Liver (tissue), 8 donors: ENCODE measurements at regions not wholly inside any gene's neighbourhood (a gene's known extent, or its start where the extent isn't known, plus 50 kb on each side); places are given as distances from the start of the nearest gene placed in this dataset.

Experiments used
- DNase-seq: peaks from one replicate; pipeline ENCODE4 v3.0.0-alpha.2; 2017; ENCODE audit warnings: low spot score
- H3K27ac ChIP-seq, 2 donors: one replicate each; pipeline ENCODE4 v1.7.0; 2013; ENCODE audit warnings: inconsistent platforms in 2 of 2, low read length in 2 of 2, control low read depth in 1 of 2, low read depth in 1 of 2, mild to moderate bottlenecking in 1 of 2
- H3K27me3 ChIP-seq, 4 donors: one replicate each; pipeline versions ENCODE4 v1.6.1 to v1.7.0; 2013; ENCODE audit warnings: low read length in 3 of 4, inconsistent platforms in 1 of 4, mild to moderate bottlenecking in 1 of 4, moderate library complexity in 1 of 4; ENCODE audit not compliant: control insufficient read depth in 4 of 4, insufficient read depth in 4 of 4
- H3K36me3 ChIP-seq, 4 donors: one replicate each; pipeline versions ENCODE4 v1.6.1 to v1.7.0; 2013; ENCODE audit warnings: low read length in 3 of 4, mild to moderate bottlenecking in 3 of 4, low read depth in 1 of 4, moderate library complexity in 1 of 4; ENCODE audit not compliant: control insufficient read depth in 4 of 4, insufficient read depth in 3 of 4
- H3K4me1 ChIP-seq, 4 donors: one replicate each; pipeline versions ENCODE4 v1.6.1 to v1.7.0; 2013; ENCODE audit warnings: low read length in 3 of 4, mild to moderate bottlenecking in 3 of 4, moderate library complexity in 1 of 4; ENCODE audit not compliant: control insufficient read depth in 4 of 4, insufficient read depth in 4 of 4
- H3K4me3 ChIP-seq, 3 donors: one replicate each; pipeline versions ENCODE4 v1.6.1 to v1.7.0; 2013; ENCODE audit warnings: low read length in 3 of 3, control low read depth in 1 of 3, low read depth in 1 of 3, mild to moderate bottlenecking in 1 of 3
- H3K9ac ChIP-seq, 2 donors: one replicate each; pipeline ENCODE4 v1.7.0; 2013; ENCODE audit warnings: low read length in 2 of 2, mild to moderate bottlenecking in 2 of 2, moderate library complexity in 2 of 2, control low read depth in 1 of 2, low read depth in 1 of 2
- H3K9me3 ChIP-seq, 4 donors: one replicate each; pipeline versions ENCODE4 v1.6.1 to v1.7.0; 2013; ENCODE audit warnings: low read length in 3 of 4; ENCODE audit not compliant: control insufficient read depth in 4 of 4
- EGR1 ChIP-seq, 2 donors: IDR thresholded peaks; 2 replicates each; pipeline ENCODE4 v1.6.1; 2016 to 2018; ENCODE audit warnings: antibody characterized with exemption in 2 of 2, low read depth in 2 of 2
- FOXA1 ChIP-seq: IDR thresholded peaks from 2 replicates; pipeline ENCODE4 v1.6.1; 2016; ENCODE audit warnings: antibody characterized with exemption
- FOXA2 ChIP-seq: IDR thresholded peaks from 2 replicates; pipeline ENCODE4 v1.6.1; 2016; ENCODE audit warnings: antibody characterized with exemption
- GABPA ChIP-seq, 2 donors: IDR thresholded peaks in 1 of 2; conservative IDR thresholded peaks in 1 of 2; 2 replicates each; pipeline ENCODE4 v1.6.1; 2016; ENCODE audit warnings: antibody characterized with exemption in 2 of 2, mild to moderate bottlenecking in 1 of 2, moderate library complexity in 1 of 2
- HNF4A ChIP-seq, 2 donors: conservative IDR thresholded peaks; 2 replicates each; pipeline ENCODE4 v1.6.1; 2016; ENCODE audit warnings: antibody characterized with exemption in 2 of 2, mild to moderate bottlenecking in 2 of 2
- HNF4G ChIP-seq: IDR thresholded peaks from 2 replicates; pipeline ENCODE4 v1.6.1; 2016; ENCODE audit warnings: antibody characterized with exemption
- JUND ChIP-seq, 2 donors: IDR thresholded peaks; 2 replicates each; pipeline ENCODE4 v1.6.1; 2016; ENCODE audit warnings: antibody characterized with exemption in 2 of 2
- NR2F2 ChIP-seq: IDR thresholded peaks from 2 replicates; pipeline ENCODE4 v1.6.1; 2016; ENCODE audit warnings: antibody characterized with exemption
- RAD21 ChIP-seq, 2 donors: IDR thresholded peaks; 2 replicates each; pipeline ENCODE4 v1.6.1; 2016; ENCODE audit warnings: antibody characterized with exemption in 2 of 2, mild to moderate bottlenecking in 2 of 2
- RXRA ChIP-seq, 2 donors: IDR thresholded peaks; 2 replicates each; pipeline ENCODE4 v1.6.1; 2017 to 2018; ENCODE audit warnings: antibody characterized with exemption in 2 of 2, mild to moderate bottlenecking in 1 of 2
- SP1 ChIP-seq: IDR thresholded peaks from 2 replicates; pipeline ENCODE4 v1.6.1; 2018; ENCODE audit warnings: antibody characterized with exemption, mild to moderate bottlenecking
- TAF1 ChIP-seq: conservative IDR thresholded peaks from 2 replicates; pipeline ENCODE4 v1.6.1; 2016; ENCODE audit warnings: antibody characterized with exemption, mild to moderate bottlenecking
- YY1 ChIP-seq: IDR thresholded peaks from 2 replicates; pipeline ENCODE4 v1.6.1; 2016; ENCODE audit warnings: antibody characterized with exemption, mild to moderate bottlenecking
- WGBS: extraction: QIAGEN DNeasy Blood & Tissue Kit; methylation state at CpG from one replicate; pipeline ENCODE4 v1.1.7; 2013; 5-methylcytosine and 5-hydroxymethylcytosine counted together
- TF ChIP-seq, protein P1 (sequence below): IDR thresholded peaks from 2 replicates; pipeline ENCODE4 v1.6.1; 2016; ENCODE audit warnings: antibody characterized with exemption
- TF ChIP-seq, protein P2 (sequence below): IDR thresholded peaks from 2 replicates; pipeline ENCODE4 v1.6.1; 2016; ENCODE audit warnings: antibody characterized with exemption
- TF ChIP-seq, protein P3 (sequence below): IDR thresholded peaks from 2 replicates; pipeline ENCODE4 v1.6.1; 2016; ENCODE audit warnings: antibody characterized with exemption
- TF ChIP-seq, protein P4 (sequence below): fragments of 150-350 bp; IDR thresholded peaks from 2 replicates; pipeline ENCODE4 v1.5.1; 2017; ENCODE audit warnings: improper control_type of control experiment, low read depth, low read length; ENCODE audit not compliant: missing input control
- TF ChIP-seq, protein P5 (sequence below): IDR thresholded peaks from 2 replicates; pipeline ENCODE4 v1.6.1; 2016; ENCODE audit warnings: antibody characterized with exemption, mild to moderate bottlenecking
- donor health status: healthy.
- donor health status: healthy.
- donor health status: healthy.
- donor health status: healthy.
- donor health status: healthy.

DNA sequence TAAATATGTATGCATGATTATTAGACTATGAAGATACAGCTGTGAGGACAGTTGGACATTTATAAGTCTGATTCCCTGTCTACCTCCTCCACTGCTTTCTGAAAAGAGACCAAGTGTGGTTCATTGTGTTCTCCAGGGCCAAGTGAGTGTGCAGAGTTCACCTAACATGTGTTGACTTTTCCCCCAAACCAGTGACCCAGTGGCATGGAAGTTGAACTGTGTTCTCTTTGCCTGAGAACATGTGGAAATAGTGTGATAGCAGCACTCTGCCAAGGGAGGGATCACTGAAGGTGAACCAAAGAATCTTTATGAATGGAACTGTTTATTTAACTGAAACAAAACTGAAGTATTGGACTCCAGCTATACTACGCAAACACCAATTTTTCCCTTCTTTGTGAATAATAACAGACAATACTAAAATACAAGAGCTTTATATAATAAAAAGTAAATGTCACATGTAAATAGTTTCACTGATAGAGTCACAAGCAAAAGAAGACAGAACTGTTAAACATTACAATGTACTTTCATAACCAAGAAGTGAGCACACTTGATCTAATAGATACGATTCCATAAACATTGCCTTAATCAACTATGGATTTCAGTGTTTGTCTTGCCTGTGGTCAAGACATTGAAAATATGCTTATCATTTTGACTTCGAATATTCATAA lies 200.3 kb upstream of the FUT9 start:
- Histone ChIP-seq H3K4me1 (peaks cover 0 to 10% (median 2%) of the 10 kb centered on the region in 4 donors), H3K4me3 (no peak overlapping the region), H3K9ac (no peak overlapping the region), H3K9me3 (no peaks in the 10 kb centered on the region), H3K36me3 (no peaks in the 10 kb centered on the region), H3K27ac (peak overlapping the region; percentile 36 to 41), H3K27me3 (no peaks in the 10 kb centered on the region)
- TF ChIP-seq, protein P1, sequence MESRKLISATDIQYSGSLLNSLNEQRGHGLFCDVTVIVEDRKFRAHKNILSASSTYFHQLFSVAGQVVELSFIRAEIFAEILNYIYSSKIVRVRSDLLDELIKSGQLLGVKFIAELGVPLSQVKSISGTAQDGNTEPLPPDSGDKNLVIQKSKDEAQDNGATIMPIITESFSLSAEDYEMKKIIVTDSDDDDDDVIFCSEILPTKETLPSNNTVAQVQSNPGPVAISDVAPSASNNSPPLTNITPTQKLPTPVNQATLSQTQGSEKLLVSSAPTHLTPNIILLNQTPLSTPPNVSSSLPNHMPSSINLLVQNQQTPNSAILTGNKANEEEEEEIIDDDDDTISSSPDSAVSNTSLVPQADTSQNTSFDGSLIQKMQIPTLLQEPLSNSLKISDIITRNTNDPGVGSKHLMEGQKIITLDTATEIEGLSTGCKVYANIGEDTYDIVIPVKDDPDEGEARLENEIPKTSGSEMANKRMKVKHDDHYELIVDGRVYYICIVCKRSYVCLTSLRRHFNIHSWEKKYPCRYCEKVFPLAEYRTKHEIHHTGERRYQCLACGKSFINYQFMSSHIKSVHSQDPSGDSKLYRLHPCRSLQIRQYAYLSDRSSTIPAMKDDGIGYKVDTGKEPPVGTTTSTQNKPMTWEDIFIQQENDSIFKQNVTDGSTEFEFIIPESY = peak; percentile 86
- TF ChIP-seq JUND (IDR thresholded peaks at IDR 0.05) (peak; percentile 80 to 87), RXRA (IDR thresholded peaks at IDR 0.05) (peak; percentile 100), NR2F2 (peak; percentile 81), SP1 (peak; percentile 99), GABPA (IDR thresholded peaks at IDR 0.05 in 1 of 2, conservative IDR thresholded peaks at IDR 0.05 in 1 of 2) (peak in 1 of 2 donors; percentile 44), HNF4A (conservative IDR thresholded peaks at IDR 0.05) (peak; percentile 96 to 98), FOXA2 (peak; percentile 98), HNF4G (peak; percentile 85), FOXA1 (peak; percentile 95), RAD21 (IDR thresholded peaks at IDR 0.05) (peak; percentile 63 to 65), EGR1 (IDR thresholded peaks at IDR 0.05; ENCODE audit: low read depth in 2 of 2) (peak in 1 of 2 donors; percentile 78), YY1 (peak; percentile 80), TAF1 (no peak)
- TF ChIP-seq, protein P2, sequence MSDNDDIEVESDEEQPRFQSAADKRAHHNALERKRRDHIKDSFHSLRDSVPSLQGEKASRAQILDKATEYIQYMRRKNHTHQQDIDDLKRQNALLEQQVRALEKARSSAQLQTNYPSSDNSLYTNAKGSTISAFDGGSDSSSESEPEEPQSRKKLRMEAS = peak; percentile 88
- TF ChIP-seq, protein P3, sequence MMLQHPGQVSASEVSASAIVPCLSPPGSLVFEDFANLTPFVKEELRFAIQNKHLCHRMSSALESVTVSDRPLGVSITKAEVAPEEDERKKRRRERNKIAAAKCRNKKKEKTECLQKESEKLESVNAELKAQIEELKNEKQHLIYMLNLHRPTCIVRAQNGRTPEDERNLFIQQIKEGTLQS = no peak
- TF ChIP-seq, protein P4, sequence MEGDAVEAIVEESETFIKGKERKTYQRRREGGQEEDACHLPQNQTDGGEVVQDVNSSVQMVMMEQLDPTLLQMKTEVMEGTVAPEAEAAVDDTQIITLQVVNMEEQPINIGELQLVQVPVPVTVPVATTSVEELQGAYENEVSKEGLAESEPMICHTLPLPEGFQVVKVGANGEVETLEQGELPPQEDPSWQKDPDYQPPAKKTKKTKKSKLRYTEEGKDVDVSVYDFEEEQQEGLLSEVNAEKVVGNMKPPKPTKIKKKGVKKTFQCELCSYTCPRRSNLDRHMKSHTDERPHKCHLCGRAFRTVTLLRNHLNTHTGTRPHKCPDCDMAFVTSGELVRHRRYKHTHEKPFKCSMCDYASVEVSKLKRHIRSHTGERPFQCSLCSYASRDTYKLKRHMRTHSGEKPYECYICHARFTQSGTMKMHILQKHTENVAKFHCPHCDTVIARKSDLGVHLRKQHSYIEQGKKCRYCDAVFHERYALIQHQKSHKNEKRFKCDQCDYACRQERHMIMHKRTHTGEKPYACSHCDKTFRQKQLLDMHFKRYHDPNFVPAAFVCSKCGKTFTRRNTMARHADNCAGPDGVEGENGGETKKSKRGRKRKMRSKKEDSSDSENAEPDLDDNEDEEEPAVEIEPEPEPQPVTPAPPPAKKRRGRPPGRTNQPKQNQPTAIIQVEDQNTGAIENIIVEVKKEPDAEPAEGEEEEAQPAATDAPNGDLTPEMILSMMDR = no peak
- TF ChIP-seq, protein P5, sequence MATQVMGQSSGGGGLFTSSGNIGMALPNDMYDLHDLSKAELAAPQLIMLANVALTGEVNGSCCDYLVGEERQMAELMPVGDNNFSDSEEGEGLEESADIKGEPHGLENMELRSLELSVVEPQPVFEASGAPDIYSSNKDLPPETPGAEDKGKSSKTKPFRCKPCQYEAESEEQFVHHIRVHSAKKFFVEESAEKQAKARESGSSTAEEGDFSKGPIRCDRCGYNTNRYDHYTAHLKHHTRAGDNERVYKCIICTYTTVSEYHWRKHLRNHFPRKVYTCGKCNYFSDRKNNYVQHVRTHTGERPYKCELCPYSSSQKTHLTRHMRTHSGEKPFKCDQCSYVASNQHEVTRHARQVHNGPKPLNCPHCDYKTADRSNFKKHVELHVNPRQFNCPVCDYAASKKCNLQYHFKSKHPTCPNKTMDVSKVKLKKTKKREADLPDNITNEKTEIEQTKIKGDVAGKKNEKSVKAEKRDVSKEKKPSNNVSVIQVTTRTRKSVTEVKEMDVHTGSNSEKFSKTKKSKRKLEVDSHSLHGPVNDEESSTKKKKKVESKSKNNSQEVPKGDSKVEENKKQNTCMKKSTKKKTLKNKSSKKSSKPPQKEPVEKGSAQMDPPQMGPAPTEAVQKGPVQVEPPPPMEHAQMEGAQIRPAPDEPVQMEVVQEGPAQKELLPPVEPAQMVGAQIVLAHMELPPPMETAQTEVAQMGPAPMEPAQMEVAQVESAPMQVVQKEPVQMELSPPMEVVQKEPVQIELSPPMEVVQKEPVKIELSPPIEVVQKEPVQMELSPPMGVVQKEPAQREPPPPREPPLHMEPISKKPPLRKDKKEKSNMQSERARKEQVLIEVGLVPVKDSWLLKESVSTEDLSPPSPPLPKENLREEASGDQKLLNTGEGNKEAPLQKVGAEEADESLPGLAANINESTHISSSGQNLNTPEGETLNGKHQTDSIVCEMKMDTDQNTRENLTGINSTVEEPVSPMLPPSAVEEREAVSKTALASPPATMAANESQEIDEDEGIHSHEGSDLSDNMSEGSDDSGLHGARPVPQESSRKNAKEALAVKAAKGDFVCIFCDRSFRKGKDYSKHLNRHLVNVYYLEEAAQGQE = peak; percentile 89
- no peak for DNase-seq
- WGBS = 38% methylated on average over 3 of the region's 3 CpGs
